IMR-90 (cell line): ENCODE measurements at regions not wholly inside any gene's neighbourhood (a gene's known extent, or its start where the extent isn't known, plus 50 kb on each side); places are given as distances from the start of the nearest gene placed in this dataset.

Source experiments
- ATAC-seq: fragments of 200-7000 bp; cut with Tn5 transposase; 2 replicates; pipeline ENCODE4 v1.9.1; 2020; ENCODE audit warnings: low read depth, mild to moderate bottlenecking, moderate library complexity
- BruUV-seq: library from RNA; stranded (reverse); fragments of 400-500 nt; replicated peaks from 2 replicates; lab custom pipeline; 2021; lab: Mats Ljungman, UMichigan
- CTCF ChIA-PET: fragments of 300-600 bp; formaldehyde crosslinking; extraction: SDS; loops from one replicate; lab custom pipeline; 2021; ENCODE audit warnings: antibody characterized with exemption; lab: Yijun Ruan, JAX
- POLR2A ChIA-PET: fragments of 300-600 bp; sonication (Branson Sonifier 250); formaldehyde crosslinking; loops from one replicate; lab custom pipeline; 2022; ENCODE audit warnings: antibody characterized with exemption; ENCODE audit not compliant: unreplicated experiment; lab: Charles Lee
- DNase-seq: peaks from one replicate; pipeline ENCODE4 v3.0.0; 2013
- H2AFZ ChIP-seq: replicated peaks from 2 replicates; pipeline ENCODE3; 2013; ENCODE audit warnings: low read length, mild to moderate bottlenecking; ENCODE audit not compliant: poor library complexity
- H2AK5ac ChIP-seq: 2 replicates; pipeline ENCODE4 v1.6.1; 2013; ENCODE audit warnings: low read depth, low read length, inconsistent platforms
- H2AK9ac ChIP-seq: replicated peaks from 2 replicates; pipeline ENCODE3; 2013; ENCODE audit warnings: mild to moderate bottlenecking, low read depth, low read length, moderate library complexity; ENCODE audit not compliant: poor library complexity
- H2BK120ac ChIP-seq: 2 replicates; pipeline ENCODE4 v1.6.1; 2013; ENCODE audit warnings: low read depth, low read length, inconsistent platforms
- H2BK15ac ChIP-seq: 3 replicates; pipeline ENCODE4 v1.6.1; 2013; ENCODE audit warnings: low read depth, low read length, inconsistent platforms
- H2BK20ac ChIP-seq: 2 replicates; pipeline ENCODE4 v1.6.1; 2013; ENCODE audit warnings: low read depth, mild to moderate bottlenecking, inconsistent platforms, low read length, moderate library complexity
- H2BK5ac ChIP-seq: 2 replicates; pipeline ENCODE4 v1.6.1; 2013; ENCODE audit warnings: mild to moderate bottlenecking, low read depth, low read length, inconsistent platforms; ENCODE audit not compliant: poor library complexity, severe bottlenecking
- H3K14ac ChIP-seq: replicated peaks from 2 replicates; pipeline ENCODE4 v1.6.1; 2013; ENCODE audit warnings: low read depth, low read length, inconsistent platforms
- H3K18ac ChIP-seq: 2 replicates; pipeline ENCODE4 v1.6.1; 2013; ENCODE audit warnings: low read depth, low read length, control low read depth
- H3K23ac ChIP-seq: 2 replicates; pipeline ENCODE4 v1.6.1; 2013; ENCODE audit warnings: low read depth, low read length, inconsistent platforms
- H3K27ac ChIP-seq: 2 replicates; pipeline ENCODE4 v1.5.1; 2013; ENCODE audit warnings: mild to moderate bottlenecking, control low read depth, low read length; ENCODE audit not compliant: insufficient read depth
- H3K27me3 ChIP-seq: 2 replicates; pipeline ENCODE4 v1.6.1; 2013; ENCODE audit warnings: low read length; ENCODE audit not compliant: control insufficient read depth, insufficient read depth
- H3K36me3 ChIP-seq: 2 replicates; pipeline ENCODE4 v1.6.1; 2013; ENCODE audit warnings: low read length, mixed read lengths; ENCODE audit not compliant: control insufficient read depth, insufficient read depth
- H3K4ac ChIP-seq: 2 replicates; pipeline ENCODE4 v1.6.1; 2013; ENCODE audit warnings: low read depth, low read length, inconsistent platforms
- H3K4me1 ChIP-seq: 2 replicates; pipeline ENCODE4 v1.6.1; 2013; ENCODE audit warnings: low read length, mixed read lengths; ENCODE audit not compliant: control insufficient read depth, insufficient read depth
- H3K4me2 ChIP-seq: 2 replicates; pipeline ENCODE4 v1.6.1; 2013; ENCODE audit warnings: low read depth, mild to moderate bottlenecking, control low read depth, low read length, moderate library complexity
- H3K4me3 ChIP-seq: 2 replicates; pipeline ENCODE4 v1.5.1; 2013; ENCODE audit warnings: low read depth, mild to moderate bottlenecking, control low read depth, low read length, moderate library complexity; ENCODE audit not compliant: insufficient read depth
- H3K56ac ChIP-seq: 2 replicates; pipeline ENCODE4 v1.6.1; 2013; ENCODE audit warnings: low read length, inconsistent platforms; ENCODE audit not compliant: insufficient read depth; ENCODE audit errors: extremely low read depth
- H3K79me1 ChIP-seq, 2 experiments: 2 replicates each; pipeline ENCODE4 v1.6.1; 2013; ENCODE audit warnings: low read length in 2 of 2, inconsistent platforms in 1 of 2, low read depth in 1 of 2
- H3K9ac ChIP-seq: 2 replicates; pipeline ENCODE4 v1.6.1; 2013; ENCODE audit warnings: low read depth, low read length, control low read depth
- H3K9me1 ChIP-seq: 2 replicates; pipeline ENCODE4 v1.6.1; 2013; ENCODE audit warnings: low read length, inconsistent platforms; ENCODE audit not compliant: insufficient read depth
- H3K9me3 ChIP-seq: 2 replicates; pipeline ENCODE4 v1.6.1; 2013; ENCODE audit warnings: low read length; ENCODE audit not compliant: control insufficient read depth, insufficient read depth
- H4K20me1 ChIP-seq: 2 replicates; pipeline ENCODE4 v1.6.1; 2013; ENCODE audit warnings: low read length, inconsistent platforms; ENCODE audit not compliant: insufficient read depth
- H4K5ac ChIP-seq: 2 replicates; pipeline ENCODE4 v1.6.1; 2013; ENCODE audit warnings: mild to moderate bottlenecking, low read depth, low read length, control low read depth
- H4K8ac ChIP-seq, 2 experiments: 2 replicates each; pipeline ENCODE4 v1.6.1; 2013; ENCODE audit warnings: low read depth in 2 of 2, low read length in 2 of 2, control low read depth in 1 of 2, inconsistent platforms in 1 of 2
- H4K91ac ChIP-seq: 2 replicates; pipeline ENCODE4 v1.6.1; 2013; ENCODE audit warnings: low read depth, low read length, inconsistent platforms; ENCODE audit not compliant: insufficient read depth
- BHLHE40 ChIP-seq: fragments of 150-350 bp; IDR thresholded peaks from 2 replicates; pipeline ENCODE4 v1.6.1; 2016; ENCODE audit warnings: mild to moderate bottlenecking, low read depth, low read length
- CEBPB ChIP-seq: IDR thresholded peaks from 2 replicates; pipeline ENCODE4 v1.6.1; 2012; ENCODE audit warnings: low read depth, low read length, improper control_type of control experiment
- CHD1 ChIP-seq: IDR thresholded peaks from 2 replicates; pipeline ENCODE4 v1.6.1; 2012; ENCODE audit warnings: low read depth, low read length, improper control_type of control experiment
- FOS ChIP-seq: fragments of 150-350 bp; IDR thresholded peaks from 2 replicates; pipeline ENCODE4 v1.6.1; 2016; ENCODE audit warnings: low read depth, low read length
- MAFK ChIP-seq: IDR thresholded peaks from 2 replicates; pipeline ENCODE4 v1.6.1; 2012; ENCODE audit warnings: low read depth, low read length, improper control_type of control experiment
- MAZ ChIP-seq: IDR thresholded peaks from 2 replicates; pipeline ENCODE4 v1.6.1; 2012; ENCODE audit warnings: low read depth, mild to moderate bottlenecking, low read length, improper control_type of control experiment, moderate library complexity, borderline replicate concordance
- MXI1 ChIP-seq: IDR thresholded peaks from 2 replicates; pipeline ENCODE4 v1.6.1; 2012; ENCODE audit warnings: low read depth, mild to moderate bottlenecking, low read length, moderate library complexity, borderline replicate concordance
- NFE2L2 ChIP-seq: fragments of 150-350 bp; IDR thresholded peaks from 2 replicates; pipeline ENCODE4 v1.6.1; 2016; ENCODE audit warnings: low read depth, mild to moderate bottlenecking, low read length
- POLR2A ChIP-seq: IDR thresholded peaks from 2 replicates; pipeline ENCODE4 v1.6.1; 2012; ENCODE audit warnings: mild to moderate bottlenecking, low read depth, low read length
- RAD21 ChIP-seq: IDR thresholded peaks from 2 replicates; pipeline ENCODE4 v1.6.1; 2012; ENCODE audit warnings: low read length, improper control_type of control experiment
- RCOR1 ChIP-seq: IDR thresholded peaks from 2 replicates; pipeline ENCODE4 v1.6.1; 2012; ENCODE audit warnings: mild to moderate bottlenecking, low read length, improper control_type of control experiment; ENCODE audit not compliant: insufficient replicate concordance
- RFX5 ChIP-seq: IDR thresholded peaks from 2 replicates; pipeline ENCODE4 v1.8.0; 2012; ENCODE audit warnings: low read depth, mild to moderate bottlenecking, low read length, moderate library complexity
- SMC3 ChIP-seq: fragments of 150-350 bp; IDR thresholded peaks from 2 replicates; pipeline ENCODE4 v1.6.1; 2016; ENCODE audit warnings: low read depth, mild to moderate bottlenecking, antibody characterized with exemption, low read length, moderate library complexity
- WGBS, 2 experiments: methylation state at CpG; one replicate each; pipeline versions ENCODE4 v1.1.5 to v1.1.7; 2013; ENCODE audit warnings: missing lambda C conversion rate in 2 of 2; ENCODE audit not compliant: insufficient read length in 1 of 2; ENCODE audit errors: extremely low coverage in 2 of 2; 5-methylcytosine and 5-hydroxymethylcytosine counted together
- dilution Hi-C: fragments of 300-500 bp; cut with HindIII; formaldehyde crosslinking; loops from one replicate; pipeline ENCODE4 v1.14.3; 2018; ENCODE audit warnings: low sequenced_read_pairs; ENCODE audit not compliant: unreplicated experiment
- in situ Hi-C: fragments of 300-500 bp; cut with MboI; formaldehyde crosslinking; loops from 3 replicates; pipeline ENCODE4 v1.14.3; 2019; ENCODE audit warnings: low sequenced_read_pairs, inconsistent platforms, mixed read lengths
- intact Hi-C: fragments of 100-400 bp; cut with micrococcal nuclease; formaldehyde crosslinking; loops from 2 replicates; pipeline ENCODE4 v1.10.0; 2022
- TF ChIP-seq, protein P1 (sequence below): fragments of 150-350 bp; IDR thresholded peaks from 2 replicates; pipeline ENCODE4 v1.6.1; 2017; ENCODE audit warnings: mild to moderate bottlenecking, antibody characterized with exemption, low read length, low read depth
- TF ChIP-seq, protein P2 (sequence below): fragments of 150-350 bp; IDR thresholded peaks from 2 replicates; pipeline ENCODE4 v1.6.1; 2016; ENCODE audit warnings: low read depth, mild to moderate bottlenecking, low read length, moderate library complexity, borderline replicate concordance
- TF ChIP-seq, protein P3 (sequence below): conservative IDR thresholded peaks from 2 replicates; pipeline ENCODE4 v1.5.1; 2012; ENCODE audit warnings: mild to moderate bottlenecking, low read depth, low read length, improper control_type of control experiment

- no TSS peak for BruUV-seq
These were observed 797.1 kb downstream of the SLC4A3 start for GRCh38 chr2:220424561-220424960.

More at GRCh38 chr2:220424561-220424960, 797.1 kb downstream of the SLC4A3 start:
- H2AFZ ChIP-seq: no peak overlapping the region
- no peaks in the 10 kb centered on the region for H3K9me1 ChIP-seq
- H3K4me3 ChIP-seq: no peak overlapping the region
- H3K9me3 ChIP-seq: peaks cover 4% of the 10 kb centered on the region
- no peak overlapping the region for H2BK5ac ChIP-seq
- ATAC-seq (peak; percentile 81), DNase-seq (peak; percentile 58)
- H4K5ac ChIP-seq: no peak overlapping the region
- H3K4me2 ChIP-seq: no peak overlapping the region; the same call in 1 of the 2 replicates
- WGBS, 2 experiments: no CpG with 5 or more reads among the region's 2 CpGs
- H4K8ac ChIP-seq: no peak overlapping the region
- H3K9ac ChIP-seq: no peak overlapping the region
- H2AK5ac ChIP-seq: no peak overlapping the region
- H3K14ac ChIP-seq: no peak overlapping the region
- H2BK20ac ChIP-seq: no peak overlapping the region
- H3K79me1 ChIP-seq: no peaks in the 10 kb centered on the region
- no peak overlapping the region for H3K27ac ChIP-seq
- no peaks in the 10 kb centered on the region; the same call in 1 of the 2 replicates for H3K4me1 ChIP-seq
- TF ChIP-seq NFE2L2 (no peak), FOS (no peak), MXI1 (no peak), CEBPB (no peak), CHD1 (no peak), BHLHE40 (no peak), RCOR1 (no peak), RAD21 (no peak), SMC3 (no peak), MAFK (no peak), POLR2A (no peak), RFX5 (no peak), MAZ (no peak)
- TF ChIP-seq, protein P1, sequence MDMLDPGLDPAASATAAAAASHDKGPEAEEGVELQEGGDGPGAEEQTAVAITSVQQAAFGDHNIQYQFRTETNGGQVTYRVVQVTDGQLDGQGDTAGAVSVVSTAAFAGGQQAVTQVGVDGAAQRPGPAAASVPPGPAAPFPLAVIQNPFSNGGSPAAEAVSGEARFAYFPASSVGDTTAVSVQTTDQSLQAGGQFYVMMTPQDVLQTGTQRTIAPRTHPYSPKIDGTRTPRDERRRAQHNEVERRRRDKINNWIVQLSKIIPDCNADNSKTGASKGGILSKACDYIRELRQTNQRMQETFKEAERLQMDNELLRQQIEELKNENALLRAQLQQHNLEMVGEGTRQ: no peak
- TF ChIP-seq, protein P2, sequence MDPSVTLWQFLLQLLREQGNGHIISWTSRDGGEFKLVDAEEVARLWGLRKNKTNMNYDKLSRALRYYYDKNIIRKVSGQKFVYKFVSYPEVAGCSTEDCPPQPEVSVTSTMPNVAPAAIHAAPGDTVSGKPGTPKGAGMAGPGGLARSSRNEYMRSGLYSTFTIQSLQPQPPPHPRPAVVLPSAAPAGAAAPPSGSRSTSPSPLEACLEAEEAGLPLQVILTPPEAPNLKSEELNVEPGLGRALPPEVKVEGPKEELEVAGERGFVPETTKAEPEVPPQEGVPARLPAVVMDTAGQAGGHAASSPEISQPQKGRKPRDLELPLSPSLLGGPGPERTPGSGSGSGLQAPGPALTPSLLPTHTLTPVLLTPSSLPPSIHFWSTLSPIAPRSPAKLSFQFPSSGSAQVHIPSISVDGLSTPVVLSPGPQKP: no peak
- TF ChIP-seq, protein P3, sequence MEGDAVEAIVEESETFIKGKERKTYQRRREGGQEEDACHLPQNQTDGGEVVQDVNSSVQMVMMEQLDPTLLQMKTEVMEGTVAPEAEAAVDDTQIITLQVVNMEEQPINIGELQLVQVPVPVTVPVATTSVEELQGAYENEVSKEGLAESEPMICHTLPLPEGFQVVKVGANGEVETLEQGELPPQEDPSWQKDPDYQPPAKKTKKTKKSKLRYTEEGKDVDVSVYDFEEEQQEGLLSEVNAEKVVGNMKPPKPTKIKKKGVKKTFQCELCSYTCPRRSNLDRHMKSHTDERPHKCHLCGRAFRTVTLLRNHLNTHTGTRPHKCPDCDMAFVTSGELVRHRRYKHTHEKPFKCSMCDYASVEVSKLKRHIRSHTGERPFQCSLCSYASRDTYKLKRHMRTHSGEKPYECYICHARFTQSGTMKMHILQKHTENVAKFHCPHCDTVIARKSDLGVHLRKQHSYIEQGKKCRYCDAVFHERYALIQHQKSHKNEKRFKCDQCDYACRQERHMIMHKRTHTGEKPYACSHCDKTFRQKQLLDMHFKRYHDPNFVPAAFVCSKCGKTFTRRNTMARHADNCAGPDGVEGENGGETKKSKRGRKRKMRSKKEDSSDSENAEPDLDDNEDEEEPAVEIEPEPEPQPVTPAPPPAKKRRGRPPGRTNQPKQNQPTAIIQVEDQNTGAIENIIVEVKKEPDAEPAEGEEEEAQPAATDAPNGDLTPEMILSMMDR: no peak
- H3K27me3 ChIP-seq: no peaks in the 10 kb centered on the region
- H3K18ac ChIP-seq: no peak overlapping the region
- no peaks in the 10 kb centered on the region for H3K36me3 ChIP-seq
- ChIA-PET CTCF (no interaction called here), POLR2A (no interaction called here)
- in situ Hi-C loops: no loop called here
- intact Hi-C loops: no loop called here
- peak overlapping the region; percentile 8; the same call in 1 of the 2 replicates for H2BK120ac ChIP-seq
- no peak overlapping the region for H2AK9ac ChIP-seq
- H3K23ac ChIP-seq: no peak overlapping the region
- H4K20me1 ChIP-seq: no peaks in the 10 kb centered on the region
- H2BK15ac ChIP-seq: no peak overlapping the region
- no peak overlapping the region for H3K56ac ChIP-seq
- no peak overlapping the region for H3K4ac ChIP-seq
- dilution Hi-C loops: no loop called here
- no peak overlapping the region for H4K91ac ChIP-seq
